Astrocyte of the spinal cord (primary cell): ENCODE measurements at regions not wholly inside any gene's neighbourhood (a gene's known extent, or its start where the extent isn't known, plus 50 kb on each side); places are given as distances from the start of the nearest gene placed in this dataset.

Experiments used
- DNase-seq: peaks from one replicate; pipeline ENCODE4 v3.0.0; 2011; ENCODE audit warnings: low read depth, low spot score
- H3K4me3 ChIP-seq: 2 replicates; pipeline ENCODE4 v1.5.1; 2011; ENCODE audit warnings: low read depth, mild to moderate bottlenecking, low read length, moderate library complexity
- CTCF ChIP-seq: IDR thresholded peaks from 2 replicates; pipeline ENCODE4 v1.5.1; 2012; ENCODE audit warnings: low read depth, mild to moderate bottlenecking, low read length, inconsistent platforms
- in situ Hi-C: cut with HindIII; loops from 2 replicates; pipeline ENCODE4 v1.10.0; 2017; ENCODE audit warnings: low sequenced_read_pairs

GRCh38 chr3:94573337-94573736 lies 510.5 kb downstream of the NSUN3 start:
- in situ Hi-C loops = no loop called here
- no peak overlapping the region for H3K4me3 ChIP-seq
- DNase-seq = no peak
- no peak for TF ChIP-seq CTCF

- in situ Hi-C loops = no loop called here
- H3K4me3 ChIP-seq = no peak overlapping the region
- DNase-seq = no peak
- no peak for TF ChIP-seq CTCF
These were observed 524.4 kb downstream of the NSUN3 start for GRCh38 chr3:94587291-94587690.

- in situ Hi-C loops = no loop called here
- no peak for TF ChIP-seq CTCF
- H3K4me3 ChIP-seq = no peak overlapping the region
- DNase-seq = no peak
These were observed 530.8 kb downstream of the NSUN3 start for GRCh38 chr3:94593526-94594150.

GRCh38 chr3:94596141-94596540 lies 533.3 kb downstream of the NSUN3 start:
- no peak overlapping the region for H3K4me3 ChIP-seq
- TF ChIP-seq CTCF = no peak
- in situ Hi-C loops = no loop called here
- DNase-seq = no peak

GRCh38 chr3:94596887-94597566 lies 534.2 kb downstream of the NSUN3 start:
- no peak for DNase-seq
- H3K4me3 ChIP-seq = no peak overlapping the region
- in situ Hi-C loops = no loop called here
- TF ChIP-seq CTCF = no peak

- H3K4me3 ChIP-seq = no peak overlapping the region
- DNase-seq = no peak
- no peak for TF ChIP-seq CTCF
- in situ Hi-C loops = no loop called here
These were observed 544.9 kb downstream of the NSUN3 start for GRCh38 chr3:94607778-94608177.
